GM06990 (cell line): ENCODE measurements at regions not wholly inside any gene's neighbourhood (a gene's known extent, or its start where the extent isn't known, plus 50 kb on each side); places are given as distances from the start of the nearest gene placed in this dataset.

ENCODE experiments used
- DNase-seq: peaks from one replicate; pipeline ENCODE4 v3.0.0-alpha.2; 2011; ENCODE audit not compliant: insufficient read length; ENCODE audit errors: extremely low read depth
- H3K27me3 ChIP-seq: replicated peaks from 2 replicates; pipeline ENCODE4 v1.6.0; 2011; ENCODE audit warnings: low read length; ENCODE audit not compliant: control insufficient read depth, insufficient read depth
- H3K36me3 ChIP-seq: 2 replicates; pipeline ENCODE4 v1.5.1; 2011; ENCODE audit warnings: low read length; ENCODE audit not compliant: control insufficient read depth, insufficient read depth
- H3K4me3 ChIP-seq: replicated peaks from 2 replicates; pipeline ENCODE4 v1.5.1; 2011; ENCODE audit warnings: low read depth, mild to moderate bottlenecking, control low read depth, low read length
- CTCF ChIP-seq: IDR thresholded peaks from 2 replicates; pipeline ENCODE4 v1.5.1; 2011; ENCODE audit warnings: low read length, control low read depth, mild to moderate bottlenecking, inconsistent platforms; ENCODE audit not compliant: insufficient read depth, poor library complexity, severe bottlenecking

GRCh38 chr17:69945698-69946185 lies 129.3 kb upstream of the KCNJ16 start:
- no peak overlapping the region for H3K4me3 ChIP-seq
- no peak for TF ChIP-seq CTCF
- H3K36me3 ChIP-seq, result no peaks in the 10 kb centered on the region
- no peaks in the 10 kb centered on the region for H3K27me3 ChIP-seq
- no peak for DNase-seq

DNA sequence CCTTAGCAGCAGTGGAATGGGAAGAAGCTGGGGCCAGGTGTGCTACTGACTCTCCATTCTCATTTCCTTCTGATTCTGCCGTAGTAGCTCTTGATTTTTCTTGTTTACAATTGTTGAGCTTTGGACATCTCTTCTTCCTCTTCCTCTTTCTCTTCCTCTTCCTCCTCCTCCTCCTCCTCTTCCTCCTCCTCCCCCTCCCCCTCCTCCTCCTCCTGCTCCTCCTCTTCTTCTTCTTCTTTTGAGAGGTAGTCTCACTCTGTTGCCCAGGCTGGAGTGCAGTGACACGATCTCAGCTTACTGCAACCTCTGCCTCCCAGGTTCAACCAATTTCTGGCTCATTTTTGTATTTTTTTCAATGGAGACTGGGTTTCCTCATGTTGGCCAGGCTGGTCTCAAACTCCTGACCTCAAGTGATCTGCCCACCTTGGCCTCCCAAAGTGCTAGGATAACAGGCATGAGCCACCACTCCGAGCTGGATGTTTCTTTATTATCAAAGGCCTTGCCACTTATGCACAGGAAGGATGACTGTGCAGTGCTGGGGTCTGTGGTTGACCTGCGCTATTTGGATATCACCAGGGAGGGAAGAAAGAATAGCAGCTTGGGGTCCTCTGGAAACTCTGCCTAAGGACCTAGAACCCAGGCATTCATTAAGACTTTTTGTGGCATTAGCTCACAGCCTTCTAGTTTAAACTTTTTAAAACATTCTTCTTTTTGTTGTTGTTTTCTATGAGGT lies 127.8 kb upstream of the KCNJ16 start:
- DNase-seq, result no peak
- H3K27me3 ChIP-seq, result no peaks in the 10 kb centered on the region
- TF ChIP-seq CTCF, result no peak
- H3K36me3 ChIP-seq, result no peaks in the 10 kb centered on the region
- no peak overlapping the region for H3K4me3 ChIP-seq

GRCh38 chr17:69948406-69948805 lies 126.6 kb upstream of the KCNJ16 start:
- no peak for DNase-seq

DNA sequence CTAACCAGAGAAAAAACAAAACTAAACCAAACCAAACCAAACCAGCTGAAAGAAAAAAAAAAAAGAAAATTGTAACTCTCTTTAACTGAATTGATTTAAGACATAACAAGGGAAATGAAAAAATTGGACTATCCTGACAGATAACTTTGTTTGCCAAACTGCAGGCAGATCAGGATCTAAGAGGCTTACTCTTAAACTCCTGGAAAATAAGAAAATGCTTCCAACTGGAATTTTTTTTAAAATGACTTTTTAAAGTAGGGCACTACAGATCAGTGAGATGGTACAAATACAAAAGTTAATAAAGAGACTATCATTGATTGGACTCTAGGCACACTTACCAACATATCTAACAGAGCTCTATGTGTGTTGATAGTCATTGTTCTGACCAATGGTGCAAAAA lies 125.5 kb upstream of the KCNJ16 start:
- H3K4me3 ChIP-seq, result no peak overlapping the region
- no peak for DNase-seq
- no peak for TF ChIP-seq CTCF
- H3K36me3 ChIP-seq, result no peaks in the 10 kb centered on the region
- H3K27me3 ChIP-seq, result no peaks in the 10 kb centered on the region

More at GRCh38 chr17:69948406-69948805, 126.6 kb upstream of the KCNJ16 start:
- Histone ChIP-seq H3K27me3 (no peaks in the 10 kb centered on the region), H3K36me3 (no peaks in the 10 kb centered on the region), H3K4me3 (no peak overlapping the region)
- no peak for TF ChIP-seq CTCF

DNA sequence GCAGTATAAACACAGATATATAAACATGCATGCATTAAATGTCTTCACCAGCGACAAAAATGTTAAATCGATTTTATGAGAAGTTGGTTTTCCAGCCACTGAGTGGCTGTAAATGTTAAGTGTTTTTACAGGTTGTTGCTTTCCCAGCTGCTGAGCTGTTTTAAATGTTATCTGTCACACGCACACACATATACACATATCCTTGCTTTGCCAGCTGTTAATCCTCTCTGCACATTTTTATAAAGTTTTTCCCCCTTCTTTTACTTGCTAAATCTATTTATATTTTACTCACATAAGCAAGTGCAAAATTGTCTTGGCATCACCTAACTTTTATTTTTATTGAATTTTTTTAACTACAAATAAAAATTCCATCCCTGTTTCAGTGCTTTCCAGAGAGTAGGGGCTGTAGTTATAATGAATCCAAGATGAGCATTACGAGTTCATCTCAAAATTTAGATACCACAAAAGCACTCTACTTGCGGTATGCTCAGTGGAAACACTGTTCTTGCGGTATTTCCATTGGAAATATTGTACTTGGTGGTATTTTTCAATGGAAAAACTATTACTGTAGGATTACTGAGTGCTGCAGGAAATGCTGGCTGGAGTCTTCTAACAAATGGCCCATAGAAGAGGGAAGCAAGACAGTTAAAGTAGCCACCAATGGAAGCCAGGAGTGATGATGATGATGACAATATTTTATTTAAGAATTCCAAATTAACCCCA lies 124.9 kb upstream of the KCNJ16 start:
- Histone ChIP-seq H3K27me3 (no peaks in the 10 kb centered on the region), H3K4me3 (no peak overlapping the region), H3K36me3 (no peaks in the 10 kb centered on the region)
- no peak for TF ChIP-seq CTCF
- no peak for DNase-seq
